ENCODE measurements at regions not wholly inside any gene's neighbourhood (a gene's known extent, or its start where the extent isn't known, plus 50 kb on each side); places are given as distances from the start of the nearest gene placed in this dataset.

GRCh38 chr2:17160594-17160993, 357.6 kb downstream of the RAD51AP2 start:
- no peak for DNase-seq
- Mint-ChIP-seq H3K36me3 (ENCODE audit: low read depth) (no peaks in the 10 kb centered on the region), H3K9me3 (no peaks in the 10 kb centered on the region), H3K4me1 (ENCODE audit: low read depth) (no peaks in the 10 kb centered on the region), H3K4me3 (no peak overlapping the region), H3K27ac (no peak overlapping the region), H3K27me3 (no peaks in the 10 kb centered on the region)
- ChIA-PET CTCF (no interaction called here), POLR2A (no interaction called here)
- ATAC-seq, result no peak
- intact Hi-C loops (cut with micrococcal nuclease), result no loop called here
- no peak for TF ChIP-seq CTCF (IDR thresholded peaks at IDR 0.05)

GRCh38 chr2:17156086-17156485, 362.2 kb downstream of the RAD51AP2 start:
- Mint-ChIP-seq H3K4me1 (ENCODE audit: low read depth) (no peaks in the 10 kb centered on the region), H3K9me3 (no peaks in the 10 kb centered on the region), H3K36me3 (ENCODE audit: low read depth) (no peaks in the 10 kb centered on the region), H3K27ac (no peak overlapping the region), H3K4me3 (no peak overlapping the region), H3K27me3 (no peaks in the 10 kb centered on the region)
- ChIA-PET POLR2A (no interaction called here), CTCF (no interaction called here)
- no peak for TF ChIP-seq CTCF (IDR thresholded peaks at IDR 0.05)
- intact Hi-C loops (cut with micrococcal nuclease), result loop anchor here (5.0 kb wide), 1 partner anchor 384 kb away; no protein-coding TSS in a partner anchor
- ATAC-seq, result no peak
- DNase-seq, result no peak

GRCh38 chr2:17149945-17150344, 368.3 kb downstream of the RAD51AP2 start:
- no peak for TF ChIP-seq CTCF (IDR thresholded peaks at IDR 0.05)
- Mint-ChIP-seq H3K36me3 (ENCODE audit: low read depth) (no peaks in the 10 kb centered on the region), H3K27ac (no peak overlapping the region), H3K9me3 (no peaks in the 10 kb centered on the region), H3K4me3 (no peak overlapping the region), H3K4me1 (ENCODE audit: low read depth) (no peaks in the 10 kb centered on the region), H3K27me3 (no peaks in the 10 kb centered on the region)
- CTCF ChIA-PET, result no interaction called here
- DNase-seq, result no peak
- intact Hi-C loops (cut with micrococcal nuclease), result no loop called here
- no peak for ATAC-seq
- POLR2A ChIA-PET, result no interaction called here

- ChIA-PET POLR2A (no interaction called here), CTCF (no interaction called here)
- H3K27me3 Mint-ChIP-seq, result no peaks in the 10 kb centered on the region
- H3K36me3 Mint-ChIP-seq (ENCODE audit: low read depth), result no peaks in the 10 kb centered on the region
- ATAC-seq (no peak), DNase-seq (no peak)
- no peak overlapping the region for H3K4me3 Mint-ChIP-seq
- H3K9me3 Mint-ChIP-seq, result no peaks in the 10 kb centered on the region
- no peak for TF ChIP-seq CTCF (IDR thresholded peaks at IDR 0.05)
- no peak overlapping the region for H3K27ac Mint-ChIP-seq
- intact Hi-C loops (cut with micrococcal nuclease), result no loop called here
- no peaks in the 10 kb centered on the region for H3K4me1 Mint-ChIP-seq (ENCODE audit: low read depth)
These were observed 369.7 kb downstream of the RAD51AP2 start for GRCh38 chr2:17148407-17149145.

GRCh38 chr2:17146358-17146757, 371.9 kb downstream of the RAD51AP2 start:
- Mint-ChIP-seq H3K36me3 (ENCODE audit: low read depth) (no peaks in the 10 kb centered on the region), H3K4me1 (ENCODE audit: low read depth) (no peaks in the 10 kb centered on the region), H3K9me3 (no peaks in the 10 kb centered on the region), H3K27ac (no peak overlapping the region), H3K4me3 (no peak overlapping the region), H3K27me3 (no peaks in the 10 kb centered on the region)
- DNase-seq (no peak), ATAC-seq (no peak)
- no peak for TF ChIP-seq CTCF (IDR thresholded peaks at IDR 0.05)
- ChIA-PET CTCF (no interaction called here), POLR2A (no interaction called here)
- intact Hi-C loops (cut with micrococcal nuclease), result no loop called here
